Panc1 (cell line): ENCODE measurements at regions not wholly inside any gene's neighbourhood (a gene's known extent, or its start where the extent isn't known, plus 50 kb on each side); places are given as distances from the start of the nearest gene placed in this dataset.

Experiments used
- ATAC-seq: fragments of 200-7000 bp; cut with Tn5 transposase; 2 replicates; pipeline ENCODE4 v1.9.1; 2020; ENCODE audit warnings: mild to moderate bottlenecking, moderate library complexity
- BruUV-seq: library from RNA; stranded (reverse); fragments of 400-500 nt; replicated peaks from 2 replicates; lab custom pipeline; 2021; lab: Mats Ljungman, UMichigan
- CTCF ChIA-PET: fragments of 300-600 bp; sonication (Branson Sonifier 250); formaldehyde crosslinking; loops from one replicate; lab custom pipeline; 2022; ENCODE audit warnings: antibody characterized with exemption; lab: Charles Lee
- POLR2A ChIA-PET: fragments of 300-600 bp; sonication (Branson Sonifier 250); formaldehyde crosslinking; loops from one replicate; lab custom pipeline; 2022; ENCODE audit warnings: antibody characterized with exemption; lab: Charles Lee
- DNase-seq: peaks from one replicate; pipeline ENCODE4 v3.0.0-alpha.2; 2010; ENCODE audit warnings: low read depth, low spot score
- H3K27ac ChIP-seq: 2 replicates; pipeline ENCODE4 v1.5.1; 2011; ENCODE audit warnings: mild to moderate bottlenecking, low read length, inconsistent platforms
- H3K27me3 ChIP-seq: fragments of 200-500 bp; sonication (Bioruptor generic); 2 replicates; pipeline ENCODE4 v1.6.0; 2014; ENCODE audit warnings: low read length, inconsistent platforms; ENCODE audit not compliant: control insufficient read depth, insufficient read depth
- H3K36me3 ChIP-seq: fragments of 200-500 bp; sonication (Bioruptor generic); 2 replicates; pipeline ENCODE4 v1.5.1; 2014; ENCODE audit warnings: inconsistent platforms, mild to moderate bottlenecking, low read length, moderate library complexity; ENCODE audit not compliant: control insufficient read depth, insufficient read depth
- H3K4me1 ChIP-seq: 2 replicates; pipeline ENCODE4 v1.5.1; 2011; ENCODE audit warnings: inconsistent platforms, mild to moderate bottlenecking, low read length, moderate library complexity; ENCODE audit not compliant: control insufficient read depth, insufficient read depth
- H3K4me3 ChIP-seq, 2 experiments: 2 replicates each; pipeline ENCODE4 v1.5.1; 2011 to 2012; ENCODE audit warnings: low read depth in 2 of 2, low read length in 2 of 2, mild to moderate bottlenecking in 2 of 2, inconsistent platforms in 1 of 2, moderate library complexity in 1 of 2
- H3K9me3 ChIP-seq: fragments of 200-500 bp; sonication (Bioruptor generic); 2 replicates; pipeline ENCODE4 v1.5.1; 2014; ENCODE audit warnings: low read depth, mild to moderate bottlenecking, inconsistent platforms, low read length, moderate library complexity; ENCODE audit not compliant: control insufficient read depth, insufficient read depth
- SIN3A ChIP-seq: IDR thresholded peaks from 2 replicates; pipeline ENCODE4 v1.6.1; 2012; ENCODE audit warnings: low read depth, mild to moderate bottlenecking, low read length, moderate library complexity, borderline replicate concordance; ENCODE audit not compliant: insufficient read depth
- in situ Hi-C: cut with HindIII; loops from 2 replicates; pipeline ENCODE4 v1.10.0; 2016; ENCODE audit warnings: low sequenced_read_pairs, low pct_unique_long_range_greater_than_20kb
- intact Hi-C: fragments of 100-400 bp; cut with micrococcal nuclease; formaldehyde crosslinking; loops from one replicate; pipeline ENCODE4 v1.10.0; 2022; ENCODE audit not compliant: unreplicated experiment

- Histone ChIP-seq H3K27ac (no peak overlapping the region), H3K9me3 (no peaks in the 10 kb centered on the region), H3K4me3 (no peak overlapping the region), H3K4me1 (no peaks in the 10 kb centered on the region), H3K27me3 (no peaks in the 10 kb centered on the region), H3K36me3 (no peaks in the 10 kb centered on the region)
- intact Hi-C loops = no loop called here
- ChIA-PET POLR2A (no interaction called here), CTCF (no interaction called here)
- ATAC-seq (no peak), DNase-seq (no peak)
- no TSS peak for BruUV-seq
- no peak for TF ChIP-seq SIN3A
- in situ Hi-C loops = no loop called here
These were observed 52.5 kb upstream of the PELI2 start for GRCh38 chr14:56065621-56066290.
